ENCODE measurements at regions not wholly inside any gene's neighbourhood (a gene's known extent, or its start where the extent isn't known, plus 50 kb on each side); places are given as distances from the start of the nearest gene placed in this dataset.
A peak's percentile ranks its signal among the peaks of the same experiment; 100 is the strongest.
"Not testable (repeated sequence)": the region's sequence is repeated elsewhere in the genome, so short reads cannot be mapped to it uniquely, and the experiment has no call there.

DNA sequence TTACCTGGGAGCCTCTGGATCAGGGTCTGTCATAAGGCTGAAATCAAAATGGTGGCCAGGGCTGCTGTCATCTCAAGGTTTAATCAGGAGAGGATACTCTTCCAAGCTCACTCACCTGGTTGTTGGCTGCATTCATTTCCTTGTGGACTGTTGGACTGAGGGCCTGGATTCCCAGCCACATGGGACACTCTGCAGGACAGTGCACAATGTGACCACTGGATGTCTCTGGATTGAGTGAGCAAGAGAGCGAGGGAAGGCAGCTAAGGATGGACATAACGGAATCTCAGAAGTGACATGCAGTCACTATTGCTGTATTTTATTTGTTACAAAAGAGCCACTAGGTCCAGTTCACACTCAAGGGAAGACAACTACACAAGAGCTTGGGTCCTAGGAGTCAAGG is 229.1 kb downstream of the S1PR1 start:
- no peak for DNase-seq (ENCODE audit: low spot score)
- no peak for FAIRE-seq

DNA sequence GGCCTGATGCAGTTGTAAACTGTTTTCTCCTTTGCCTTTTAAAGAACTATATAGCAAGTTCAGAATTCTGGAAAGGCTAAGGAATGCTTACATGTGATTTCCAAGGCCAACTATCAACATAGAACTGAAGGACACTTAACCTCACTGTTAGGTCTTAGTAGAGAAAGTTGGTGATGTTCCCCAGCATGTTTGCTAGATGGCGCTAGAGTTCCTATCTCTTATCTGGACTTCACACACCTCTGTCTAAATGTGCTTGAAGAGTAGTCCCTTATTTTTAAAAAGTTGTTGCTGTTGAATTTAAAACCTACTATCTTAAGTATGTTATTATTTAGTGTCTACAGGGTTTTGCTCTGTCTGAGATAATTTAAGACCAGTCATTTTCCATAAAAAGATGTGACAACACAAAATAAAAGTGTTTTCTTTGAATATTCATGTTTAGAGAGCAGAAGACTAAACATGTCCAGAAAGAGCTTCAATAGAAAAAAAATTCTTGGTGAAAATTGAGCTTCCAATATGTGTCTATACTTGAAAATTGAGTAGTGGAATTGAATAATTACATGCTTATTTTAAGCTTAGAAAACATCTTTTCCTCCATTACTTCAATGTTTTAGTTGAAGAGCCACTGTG is 237.3 kb downstream of the S1PR1 start:
- FAIRE-seq (no peak), DNase-seq (ENCODE audit: low spot score) (no peak)

DNA sequence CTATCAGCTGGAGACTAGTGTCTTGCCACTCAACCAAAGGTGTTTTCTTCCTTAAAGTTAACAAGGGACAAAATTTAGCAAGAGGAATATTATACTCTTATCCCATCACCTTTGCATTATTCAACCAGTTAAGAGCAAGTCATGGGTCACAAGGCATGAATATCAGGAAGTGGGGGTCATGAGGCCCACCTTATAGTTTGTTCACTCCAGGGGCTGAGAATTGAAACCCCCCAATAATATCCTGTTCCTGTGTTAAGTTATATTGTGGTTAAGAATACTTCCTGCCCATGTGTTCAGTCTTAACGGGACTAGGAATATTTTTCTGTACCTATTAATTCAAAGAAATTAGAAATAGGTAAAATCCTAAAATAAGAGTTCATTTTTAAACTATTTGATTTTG is 239.7 kb downstream of the S1PR1 start:
- no peak for DNase-seq (ENCODE audit: low spot score)
- no peak for FAIRE-seq

DNA sequence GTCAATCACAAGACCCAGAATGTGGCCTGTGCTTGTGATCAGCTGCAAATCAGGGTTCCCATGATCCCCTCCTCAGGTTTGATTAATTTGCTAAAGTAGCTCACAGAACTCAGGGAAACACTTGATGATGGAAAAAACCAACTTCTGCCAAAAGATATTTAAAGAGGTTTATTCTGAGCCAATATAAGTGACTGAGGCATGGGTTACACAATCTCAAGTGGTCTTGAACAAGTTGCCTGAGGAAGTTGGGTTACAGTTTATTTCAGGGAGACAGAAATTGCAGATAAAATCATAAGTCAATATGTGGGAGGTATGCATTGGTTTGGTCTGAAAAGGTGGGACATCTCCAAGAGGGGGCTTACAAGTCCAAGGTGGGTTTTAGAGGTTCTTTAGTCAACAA is 243.1 kb downstream of the S1PR1 start:
- FAIRE-seq, result no peak
- DNase-seq (ENCODE audit: low spot score), result no peak

DNA sequence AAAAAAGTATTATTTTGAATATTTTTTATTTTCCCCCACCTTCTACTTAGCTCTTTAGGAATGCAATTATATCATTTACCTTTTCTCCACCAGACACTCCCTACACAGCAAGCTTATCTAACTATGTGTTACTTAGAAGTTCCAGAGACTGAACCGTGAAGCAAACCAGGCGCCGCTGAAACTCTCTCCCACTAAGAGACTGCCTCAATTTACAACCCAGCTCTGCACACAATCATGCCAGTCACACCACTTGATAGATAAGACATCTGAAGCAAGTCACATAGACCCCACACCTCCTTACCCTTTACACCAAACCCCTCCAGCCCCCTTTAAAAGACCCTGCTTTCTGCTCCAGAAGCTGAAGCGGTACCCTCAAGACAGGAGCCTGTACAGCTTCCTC is 245.5 kb downstream of the S1PR1 start:
- DNase-seq (ENCODE audit: low spot score), result no peak
- no peak for FAIRE-seq

DNA sequence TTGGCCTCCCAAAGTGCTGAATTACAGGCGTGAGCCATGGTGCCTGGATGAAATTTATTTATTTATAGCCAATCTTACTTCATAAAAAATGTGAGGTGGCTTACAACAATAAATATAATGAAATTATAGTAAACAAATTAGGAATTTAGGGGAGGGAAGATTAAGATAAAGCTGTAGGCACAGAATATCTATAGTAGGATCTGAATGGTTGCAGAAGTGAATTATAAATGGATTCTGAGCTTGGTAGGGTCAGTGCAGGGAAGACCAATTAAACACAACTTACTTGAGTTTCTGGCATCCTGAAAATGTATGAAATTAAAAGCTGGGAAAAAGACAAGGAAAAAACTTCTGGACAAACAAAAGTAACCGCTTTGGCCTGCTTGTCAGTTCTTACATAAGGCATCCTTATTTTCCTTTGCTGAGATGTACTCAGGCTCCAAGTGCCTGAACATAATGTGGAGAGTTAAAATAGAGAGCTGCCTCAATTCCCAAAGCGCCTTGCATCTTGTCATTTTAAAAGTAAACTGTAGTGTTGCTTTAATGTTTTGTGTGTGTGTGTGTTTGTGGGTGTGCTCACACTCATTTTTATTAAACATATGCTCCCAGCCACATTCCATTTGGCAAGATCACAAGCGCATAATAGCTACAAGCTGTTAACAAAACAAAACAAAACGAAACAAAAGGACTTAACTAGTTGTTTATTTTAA is 247.3 kb downstream of the S1PR1 start:
- DNase-seq (ENCODE audit: low spot score), result no peak
- FAIRE-seq, result no peak

DNA sequence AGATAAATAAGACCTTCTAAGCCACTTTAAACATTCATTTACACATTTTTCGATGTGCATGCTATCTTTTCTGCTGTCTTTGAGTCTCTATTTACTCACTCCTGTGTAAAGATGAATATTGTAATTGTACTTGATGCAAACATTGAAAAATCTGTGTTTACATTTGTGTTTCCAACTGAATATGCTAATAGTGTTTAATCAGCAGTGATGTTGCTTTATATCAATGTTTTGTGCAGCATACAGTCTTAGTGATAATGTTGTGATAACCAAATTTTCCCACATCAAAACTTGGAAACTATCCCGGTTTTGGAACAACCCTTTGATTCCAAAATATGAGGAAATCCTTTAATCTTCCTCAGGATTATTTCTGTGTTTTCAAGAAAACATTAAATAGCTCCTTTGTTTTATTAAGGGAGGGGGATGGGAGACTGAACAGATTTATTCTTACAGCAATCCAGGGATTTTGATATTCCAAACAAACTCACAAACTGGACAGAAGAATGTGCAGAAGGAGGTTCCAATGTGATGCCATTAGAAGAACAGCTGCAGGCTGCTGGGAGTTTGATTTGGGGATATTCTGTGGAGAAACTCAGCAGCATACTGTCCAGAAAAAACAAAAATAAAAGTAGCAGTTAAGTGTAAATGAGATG is 248.0 kb downstream of the S1PR1 start:
- no peak for FAIRE-seq
- no peak for DNase-seq (ENCODE audit: low spot score)

DNA sequence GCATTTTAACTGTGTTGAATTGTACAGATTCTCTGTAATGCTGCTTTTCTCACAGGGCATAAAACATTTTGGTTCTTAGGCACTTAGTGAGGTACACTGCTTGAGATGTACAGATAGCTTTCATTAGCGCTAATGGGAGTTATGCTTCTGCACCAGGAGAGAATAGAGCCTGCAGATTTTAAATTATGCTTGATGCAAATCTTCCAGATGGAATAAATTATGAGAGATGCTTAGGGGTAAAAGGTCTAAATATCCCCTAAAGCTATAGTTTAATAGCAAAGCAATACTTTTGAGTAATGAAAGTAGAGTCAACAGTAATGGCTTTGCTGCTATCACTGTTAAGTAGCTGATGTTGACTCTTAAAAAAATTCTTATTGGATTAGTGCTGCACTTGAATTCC is 248.9 kb downstream of the S1PR1 start:
- no peak for DNase-seq (ENCODE audit: low spot score)
- no peak for FAIRE-seq

DNA sequence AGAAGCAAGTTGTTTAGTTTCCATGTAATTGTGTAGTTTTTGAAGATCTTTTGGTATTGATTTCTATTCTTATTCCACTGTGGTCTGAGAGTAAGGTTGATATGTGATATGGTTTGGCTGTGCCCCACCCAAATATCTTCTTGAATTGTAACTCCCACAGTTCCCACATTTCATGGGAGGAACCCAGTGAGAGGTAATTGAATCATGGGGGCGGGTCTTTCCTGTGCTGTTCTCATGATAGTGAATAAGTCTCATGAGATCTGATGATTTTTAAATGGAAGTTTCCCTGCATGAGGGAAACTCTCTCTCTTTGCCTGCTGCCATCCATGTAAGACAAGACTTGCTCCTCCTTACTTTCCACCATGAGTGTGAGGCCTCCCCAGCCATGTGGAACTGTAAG is 255.3 kb downstream of the S1PR1 start:
- not testable (repeated sequence) for DNase-seq (ENCODE audit: low spot score); FAIRE-seq

DNA sequence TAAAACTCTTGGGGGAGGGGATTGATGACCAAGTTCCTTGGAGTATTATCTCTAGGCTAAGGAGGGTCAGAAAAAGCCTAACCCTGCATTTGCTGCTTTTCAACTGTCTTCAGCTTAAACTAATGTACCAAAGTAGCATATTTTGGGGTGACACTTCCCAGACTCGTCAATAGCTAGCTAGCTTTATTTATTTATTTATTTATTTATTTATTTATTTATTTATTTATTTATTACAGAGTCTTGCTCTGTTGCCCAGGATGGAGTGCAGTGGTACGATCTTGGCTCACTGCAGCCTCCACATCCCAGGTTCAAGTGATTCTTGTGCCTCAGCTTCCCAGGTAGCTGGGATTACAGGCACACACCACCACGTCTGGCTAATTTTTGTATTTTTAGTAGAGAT is 257.1 kb downstream of the S1PR1 start:
- not testable (repeated sequence) for FAIRE-seq; DNase-seq (ENCODE audit: low spot score)

DNA sequence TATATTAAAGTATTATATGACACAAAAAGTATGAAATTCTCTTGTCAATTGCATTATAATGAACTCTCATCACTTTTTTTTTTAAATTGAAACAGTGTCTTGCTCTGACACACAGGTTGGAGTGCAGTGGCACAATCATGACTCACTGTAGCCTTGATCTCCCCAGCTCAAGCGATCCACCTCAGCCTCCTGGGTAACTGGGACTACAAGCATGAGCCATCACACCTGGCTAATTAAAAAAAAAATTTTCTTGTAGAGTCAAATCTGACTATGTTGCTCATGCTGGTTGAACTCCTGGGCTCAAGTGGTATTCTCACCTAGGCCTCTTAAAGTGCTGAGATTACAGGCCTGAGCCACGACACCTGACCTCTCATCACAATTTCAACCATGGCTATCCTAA is 259.3 kb downstream of the S1PR1 start:
- no peak for DNase-seq (ENCODE audit: low spot score)
- FAIRE-seq, result no peak

DNA sequence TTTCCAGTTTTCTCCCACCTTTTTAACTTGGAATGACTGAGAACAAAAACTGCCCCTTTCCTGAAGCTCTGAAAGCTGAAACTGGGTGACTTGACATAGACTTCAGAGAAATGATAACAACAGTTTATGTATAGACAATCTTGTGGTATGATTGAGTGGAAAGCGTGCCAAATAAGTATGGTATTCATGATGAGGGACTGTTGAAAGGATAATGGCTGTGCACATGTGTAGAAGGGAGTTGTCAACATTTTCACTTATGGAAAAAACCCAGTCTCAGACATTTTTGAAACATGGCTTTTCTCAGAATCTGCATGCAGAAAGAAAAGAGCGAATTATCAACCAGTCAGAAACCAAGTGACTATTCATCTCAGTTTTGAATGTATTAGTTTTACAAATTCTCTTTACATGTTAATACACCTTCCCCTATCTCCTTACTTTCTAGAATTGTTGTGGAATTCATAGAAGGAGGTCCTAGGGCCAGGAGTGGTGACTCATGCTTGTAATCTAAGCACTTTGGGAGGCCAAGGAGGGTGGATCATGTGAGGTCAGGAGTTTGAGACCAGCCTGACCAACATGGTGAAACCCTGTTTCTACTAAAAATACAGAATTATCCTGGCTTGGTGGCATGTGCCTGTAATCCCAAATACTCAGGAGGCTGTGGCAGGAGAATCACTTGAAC is 261.2 kb downstream of the S1PR1 start:
- no peak for DNase-seq (ENCODE audit: low spot score)

DNA sequence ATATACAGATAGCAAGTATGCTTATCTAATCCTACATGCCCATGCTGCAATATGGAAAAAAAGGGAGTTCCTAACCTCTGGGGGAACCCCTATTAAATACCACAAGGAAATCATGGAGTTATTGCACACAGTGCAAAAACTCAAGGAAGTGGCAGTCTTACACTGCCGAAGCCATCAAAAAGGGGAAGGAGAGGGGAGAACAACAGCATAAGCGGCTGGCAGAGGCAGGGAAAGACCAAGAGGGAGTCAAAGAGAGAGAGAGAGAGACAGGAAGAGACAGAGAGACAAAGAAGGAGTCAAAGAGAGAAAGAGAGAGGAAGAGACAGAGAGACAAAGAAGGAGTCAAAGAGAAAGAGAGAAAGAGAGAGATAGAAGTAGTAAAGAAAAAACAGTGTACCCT is 267.3 kb downstream of the S1PR1 start:
- DNase-seq (ENCODE audit: low spot score); FAIRE-seq: not testable (repeated sequence)

More for the DNA sequence above, 261.2 kb downstream of the S1PR1 start:
- FAIRE-seq, result no peak

DNA sequence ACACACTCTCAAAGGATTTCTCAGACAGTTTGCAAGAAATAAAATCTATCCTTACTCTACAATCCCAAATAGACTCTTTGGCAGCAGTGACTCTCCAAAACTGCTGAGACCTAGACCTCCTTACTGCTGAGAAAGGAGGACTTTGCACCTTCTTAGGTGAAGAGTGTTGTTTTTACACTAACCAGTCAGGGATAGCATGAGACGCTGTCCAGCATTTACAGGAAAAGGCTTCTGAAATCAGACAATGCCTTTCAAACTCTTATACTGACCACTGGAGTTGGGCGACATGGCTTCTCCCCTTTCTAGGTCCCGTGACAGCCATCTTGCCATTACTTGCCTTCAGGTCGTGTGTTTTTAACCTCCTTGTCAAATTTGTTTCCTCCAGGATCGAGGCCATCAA is 268.4 kb downstream of the S1PR1 start:
- FAIRE-seq; DNase-seq (ENCODE audit: low spot score): not testable (repeated sequence)

DNA sequence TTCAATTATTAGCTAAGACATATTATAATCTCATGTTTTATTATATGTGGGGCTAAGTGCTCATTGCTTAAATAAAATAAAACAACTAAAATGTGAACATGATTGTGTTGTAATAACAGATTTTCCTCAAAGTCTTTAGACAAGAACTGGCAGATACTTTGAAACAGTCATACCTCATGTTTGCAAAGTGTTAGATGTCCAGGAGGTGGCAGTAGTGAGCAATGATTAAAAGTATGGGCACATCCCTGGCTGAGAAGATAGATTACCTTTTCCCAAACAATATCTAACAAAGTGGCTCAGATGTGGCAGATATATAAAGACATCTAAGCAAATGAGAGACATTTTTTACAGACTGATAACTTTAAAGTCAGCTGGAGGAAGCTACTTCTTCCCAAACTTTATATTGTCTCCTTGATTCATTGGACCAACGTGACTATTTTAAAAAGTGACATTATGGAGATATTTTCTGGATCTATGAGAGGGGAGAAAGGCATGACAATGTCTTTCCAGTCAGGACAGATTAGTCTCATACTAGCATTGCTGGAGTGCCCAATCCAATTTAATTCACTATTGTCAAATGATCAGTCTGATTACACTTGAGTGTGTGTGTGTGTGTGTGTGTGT is 269.8 kb downstream of the S1PR1 start:
- peak; percentile 69 for FAIRE-seq
- peak; percentile 32 for DNase-seq (ENCODE audit: low spot score)

DNA sequence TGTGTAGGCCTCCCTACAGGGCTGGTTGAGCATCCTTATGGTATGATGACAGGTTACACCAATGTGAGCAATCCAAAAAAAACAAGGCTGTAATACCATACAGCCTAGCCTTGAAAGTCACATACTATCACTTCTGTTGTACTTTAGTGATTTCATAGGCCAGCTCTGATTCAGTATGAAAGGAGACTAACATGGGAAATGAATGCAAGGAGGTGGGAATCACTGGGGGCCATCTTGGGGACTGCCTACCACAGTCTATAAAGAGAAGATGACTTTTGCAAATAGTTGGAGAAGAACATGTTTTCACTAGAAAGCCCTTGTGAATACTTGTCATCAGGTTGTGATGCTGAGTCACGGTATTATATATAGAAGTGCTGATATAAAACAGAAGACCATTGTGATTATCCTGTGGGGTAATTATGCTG is 270.7 kb downstream of the S1PR1 start:
- no peak for FAIRE-seq
- no peak for DNase-seq (ENCODE audit: low spot score)

DNA sequence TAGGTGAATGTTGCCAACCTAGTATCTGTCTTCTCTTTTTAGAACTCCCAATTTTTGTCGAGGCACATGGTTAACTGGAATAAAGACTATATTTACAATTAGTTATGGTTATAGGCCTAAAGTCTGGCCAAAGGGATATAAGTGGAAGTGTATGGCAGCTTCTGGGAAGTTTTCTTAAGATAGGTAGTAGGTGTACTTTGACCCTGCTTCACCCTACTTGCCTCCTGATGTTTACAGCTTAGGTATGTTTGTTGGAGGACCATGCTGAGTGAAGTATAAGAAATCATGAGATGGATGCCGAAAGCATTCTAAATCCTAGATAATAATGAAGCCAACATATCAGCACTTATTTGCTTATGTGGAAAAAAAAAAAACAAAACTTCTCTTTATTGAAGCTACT is 272.1 kb downstream of the S1PR1 start:
- FAIRE-seq, result no peak
- DNase-seq (ENCODE audit: low spot score), result no peak

DNA sequence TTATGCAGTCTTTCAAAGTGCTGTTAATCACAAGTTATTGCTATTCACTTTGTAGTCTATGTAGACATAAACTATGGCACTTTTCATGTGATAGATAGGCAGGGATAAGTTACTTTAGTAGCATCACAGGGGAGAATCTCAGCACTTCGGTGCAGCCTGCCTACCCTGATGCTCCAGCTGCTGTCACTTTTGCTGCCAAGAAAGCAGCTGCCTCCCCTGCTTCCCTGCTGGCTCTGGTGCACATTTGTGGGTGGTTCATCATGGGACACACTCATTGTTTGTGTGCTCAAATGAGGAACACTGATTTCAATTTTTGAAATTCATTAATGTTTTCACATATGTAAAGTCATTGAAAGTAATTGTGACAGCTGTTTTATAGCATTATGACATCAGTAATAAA is 272.6 kb downstream of the S1PR1 start:
- FAIRE-seq (no peak), DNase-seq (ENCODE audit: low spot score) (no peak)

DNA sequence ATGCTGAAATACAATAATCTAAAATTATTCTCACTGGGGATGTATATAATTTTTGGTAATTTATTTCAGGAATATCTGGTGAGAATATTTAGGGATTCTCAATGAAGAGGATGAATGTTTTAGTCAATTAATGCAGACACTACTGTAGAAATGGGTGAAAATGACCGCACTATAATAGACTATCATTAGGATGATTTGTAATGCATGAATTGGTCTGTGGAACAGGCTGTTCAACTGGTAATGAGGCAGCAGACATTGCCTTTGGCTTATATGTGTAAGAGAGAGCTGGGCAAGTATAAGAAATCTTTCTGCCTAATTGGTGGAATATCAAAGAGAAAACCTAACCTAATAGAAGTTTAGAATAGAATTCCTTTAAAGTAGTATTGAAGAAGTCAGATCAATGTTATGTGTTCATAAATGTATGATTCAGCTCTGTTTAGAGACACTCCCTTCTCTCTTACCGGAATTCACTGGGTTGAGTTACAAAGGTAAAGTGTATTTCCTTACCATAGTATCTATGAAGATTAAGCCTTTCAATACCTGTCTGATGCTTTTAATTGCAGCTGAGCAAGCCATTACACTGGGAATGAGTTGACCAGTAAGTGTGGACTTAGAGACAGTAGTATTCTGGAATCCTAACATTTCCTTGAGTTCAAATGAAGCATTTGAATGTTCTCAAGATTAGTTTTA is 274.5 kb downstream of the S1PR1 start:
- FAIRE-seq, result no peak
- no peak for DNase-seq (ENCODE audit: low spot score)

DNA sequence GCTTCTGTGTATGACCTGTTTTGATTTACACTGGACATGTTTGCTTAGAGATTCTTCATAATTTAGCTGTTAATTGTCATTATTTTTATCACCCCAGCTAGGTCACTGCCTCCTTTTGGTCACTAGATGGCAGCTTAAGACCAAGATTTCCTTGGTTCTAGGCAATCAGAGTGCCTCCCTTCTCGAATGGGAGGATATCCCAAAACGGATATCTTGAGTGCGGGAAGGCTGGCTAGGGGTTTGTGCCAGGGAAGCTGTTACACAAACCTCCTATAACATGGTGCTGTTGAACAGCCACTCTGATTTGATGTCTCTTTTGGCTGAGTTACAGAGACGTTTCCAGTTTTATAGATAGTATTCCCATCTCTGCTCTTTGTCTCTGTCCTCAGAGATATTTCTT is 283.5 kb downstream of the S1PR1 start:
- FAIRE-seq, result no peak
- peak; percentile 22 for DNase-seq (ENCODE audit: low spot score)

DNA sequence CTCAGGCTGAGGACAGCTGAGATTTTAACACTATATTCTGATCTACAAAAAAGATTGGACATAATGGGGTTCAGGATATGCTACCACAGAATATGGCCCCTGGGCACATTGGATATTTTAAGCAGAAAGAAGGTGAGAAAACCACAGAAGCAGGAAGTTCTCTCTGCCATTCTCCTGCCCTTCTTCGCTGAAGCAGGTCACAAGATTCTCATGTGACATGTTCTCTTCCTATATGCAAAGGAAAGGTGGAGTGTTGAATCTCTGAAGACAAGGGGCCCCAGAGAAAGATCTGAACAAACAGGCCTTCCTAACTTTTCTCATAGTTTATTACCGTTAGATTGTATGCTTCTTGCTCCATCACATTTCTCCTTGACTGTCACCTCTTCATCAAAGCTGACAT is 285.7 kb downstream of the S1PR1 start:
- DNase-seq (ENCODE audit: low spot score) (no peak), FAIRE-seq (no peak)

Data from RCC 7860 (cell line).